ENCODE measurements at regions not wholly inside any gene's neighbourhood (a gene's known extent, or its start where the extent isn't known, plus 50 kb on each side); places are given as distances from the start of the nearest gene placed in this dataset.

GRCh38 chr16:65272699-65273414 is 151.0 kb upstream of the CDH11 start:
- no peak overlapping the region for H2BK15ac ChIP-seq (ENCODE audit: low read length)
- H2BK12ac ChIP-seq (ENCODE audit: low read depth, low read length): no peak overlapping the region
- H3K9me3 ChIP-seq (ENCODE audit: insufficient read depth in 2 of 2, low read depth in 1 of 2, low read length in 1 of 2): no peaks in the 10 kb centered on the region
- no peak overlapping the region for H3K18ac ChIP-seq (ENCODE audit: extremely low read depth, low read length)
- WGBS, 2 experiments (ENCODE audit: extremely low coverage in 1 of 2, insufficient coverage in 1 of 2, insufficient read length in 1 of 2, insufficient replicate concordance in 2 of 2, low coverage in 1 of 2, low lambda C conversion rate in 2 of 2, missing lambda C conversion rate in 1 of 2): 91% methylated on average over 4 of the region's 4 CpGs; no CpG with 5 or more reads in 1 of the 2 experiments
- H3K23ac ChIP-seq (ENCODE audit: insufficient read length): no peak overlapping the region
- H3K56ac ChIP-seq (replicated peaks; ENCODE audit: insufficient read length, low read depth, low read length): no peak overlapping the region
- H3K23me2 ChIP-seq (ENCODE audit: low read depth, low read length): no peaks in the 10 kb centered on the region
- CTCF ChIA-PET (ENCODE audit: partially characterized antibody): interaction anchor here (1.1 kb wide), 1 partner anchor 88 kb away, joined by 3 read pairs; no protein-coding TSS in a partner anchor
- H3K36me3 ChIP-seq (ENCODE audit: control insufficient read depth in 2 of 4, insufficient read depth in 4 of 4, low read length in 3 of 4): no peaks in the 10 kb centered on the region
- H3K79me2 ChIP-seq (ENCODE audit: control insufficient read depth in 1 of 2, insufficient read depth in 2 of 2, low read length in 2 of 2): no peaks in the 10 kb centered on the region
- no peaks in the 10 kb centered on the region for H3K27me3 ChIP-seq (replicated peaks in 1 of 4; ENCODE audit: control insufficient read depth in 3 of 4, extremely low read depth in 1 of 4, insufficient read depth in 3 of 4, low read length in 3 of 4)
- no peak overlapping the region; a peak in 1 of 7 replicates for H3K9ac ChIP-seq (replicated peaks in 1 of 4; ENCODE audit: extremely low read depth in 1 of 4, low read depth in 3 of 4, low read length in 3 of 4)
- H3K14ac ChIP-seq (ENCODE audit: insufficient read length): no peak overlapping the region
- H4K8ac ChIP-seq (ENCODE audit: extremely low read depth, insufficient read depth, low read length): no peak overlapping the region
- no peak overlapping the region for H2AFZ ChIP-seq (ENCODE audit: low read length)
- H2BK5ac ChIP-seq (ENCODE audit: low read depth, low read length): no peak overlapping the region
- no peaks in the 10 kb centered on the region for H3K79me1 ChIP-seq (ENCODE audit: low read depth, low read length)
- H4K5ac ChIP-seq (ENCODE audit: insufficient read length, low read depth, low read length): no peak overlapping the region
- H3K4me2 ChIP-seq (ENCODE audit: insufficient read depth in 1 of 2, low read depth in 2 of 2, low read length in 2 of 2): no peak overlapping the region
- no peaks in the 10 kb centered on the region for H4K20me1 ChIP-seq (replicated peaks in 1 of 2; ENCODE audit: control insufficient read depth in 1 of 2, insufficient read depth in 2 of 2, low read length in 2 of 2)
- H3K4ac ChIP-seq (replicated peaks; ENCODE audit: insufficient read length, low read depth, low read length): no peak overlapping the region
- no peak overlapping the region for H3K27ac ChIP-seq (ENCODE audit: low read depth, low read length)
- H3K4me3 ChIP-seq (ENCODE audit: extremely low read depth in 1 of 4, insufficient read depth in 2 of 4, low read depth in 3 of 4, low read length in 4 of 4): no peak overlapping the region
- no peaks in the 10 kb centered on the region for H3K4me1 ChIP-seq (replicated peaks in 1 of 4; ENCODE audit: control insufficient read depth in 3 of 4, insufficient read depth in 4 of 4, low read length in 3 of 4)
- no peak overlapping the region for H2BK120ac ChIP-seq (replicated peaks; ENCODE audit: low read depth, low read length)
- no peak overlapping the region for H2AK5ac ChIP-seq (ENCODE audit: low read depth, low read length)
- no peak for FAIRE-seq
- no peak for DNase-seq (ENCODE audit: low read depth in 1 of 2, low spot score in 2 of 2)
- POLR2A ChIA-PET (ENCODE audit: partially characterized antibody): no interaction called here
- no peak overlapping the region for H4K91ac ChIP-seq (replicated peaks; ENCODE audit: insufficient read length, low read length)
- no peak overlapping the region for H2BK20ac ChIP-seq (ENCODE audit: low read length)
- no peak for TF ChIP-seq TEAD4 (IDR thresholded peaks at IDR 0.05; ENCODE audit: low read depth, low read length)
- no peak for TF ChIP-seq RBBP5 (IDR thresholded peaks at IDR 0.05; ENCODE audit: borderline replicate concordance, low read depth, low read length)
- no peak for TF ChIP-seq KDM4A (IDR thresholded peaks at IDR 0.05; ENCODE audit: low read depth, low read length, severe bottlenecking)
- no peak for TF ChIP-seq NANOG (IDR thresholded peaks at IDR 0.05; ENCODE audit: insufficient read depth, low read depth, low read length, poor library complexity, severe bottlenecking)
- TF ChIP-seq POU5F1 (IDR thresholded peaks at IDR 0.05; ENCODE audit: low read depth, low read length): no peak
- TF ChIP-seq JUND (IDR thresholded peaks at IDR 0.05; ENCODE audit: low read length): no peak
- TF ChIP-seq FOSL1 (IDR thresholded peaks at IDR 0.05; ENCODE audit: insufficient read depth, low read depth, low read length): no peak
- no peak for TF ChIP-seq BCL11A (IDR thresholded peaks at IDR 0.05; ENCODE audit: low read depth in 2 of 2, low read length in 2 of 2)
- no peak for TF ChIP-seq SIRT6 (IDR thresholded peaks at IDR 0.05; ENCODE audit: low read length)
- no peak for TF ChIP-seq BRCA1 (IDR thresholded peaks at IDR 0.05; ENCODE audit: low read depth, low read length)
- no peak for TF ChIP-seq SRF (IDR thresholded peaks at IDR 0.05; ENCODE audit: low read depth, low read length)
- no peak for TF ChIP-seq ATF3 (IDR thresholded peaks at IDR 0.05; ENCODE audit: insufficient read depth, low read depth, low read length)
- no peak for TF ChIP-seq CBX8 (IDR thresholded peaks at IDR 0.05; ENCODE audit: borderline replicate concordance, low read depth, low read length)
- no peak for TF ChIP-seq TCF12 (IDR thresholded peaks at IDR 0.05; ENCODE audit: low read depth, low read length)

Data from H1 (cell line).